OCI-LY1 (cell line): ENCODE measurements at regions not wholly inside any gene's neighbourhood (a gene's known extent, or its start where the extent isn't known, plus 50 kb on each side); places are given as distances from the start of the nearest gene placed in this dataset.

Experiments used
- H2AFZ ChIP-seq: fragments of 200-600 bp; sonication (generic), shearing (Covaris generic); 2 replicates; pipeline ENCODE4 v1.6.0; 2014; ENCODE audit warnings: antibody characterized with exemption, mild to moderate bottlenecking, low read length
- H3F3A ChIP-seq: fragments of 200-600 bp; sonication (generic), shearing (Covaris generic); 2 replicates; pipeline ENCODE4 v1.6.0; 2014; ENCODE audit warnings: mild to moderate bottlenecking, antibody characterized with exemption, low read length, moderate library complexity; ENCODE audit not compliant: insufficient read depth
- H3K27ac ChIP-seq: fragments of 200-600 bp; sonication (generic); 2 replicates; pipeline ENCODE4 v1.5.1; 2014; ENCODE audit warnings: low read length, mixed run types, mild to moderate bottlenecking, low read depth; ENCODE audit not compliant: poor library complexity, severe bottlenecking
- H3K27me3 ChIP-seq: fragments of 200-600 bp; sonication (generic); 2 replicates; pipeline ENCODE4 v1.6.0; 2014; ENCODE audit warnings: antibody characterized with exemption, mild to moderate bottlenecking, low read length, moderate library complexity; ENCODE audit not compliant: insufficient read depth
- H3K36me3 ChIP-seq: fragments of 200-600 bp; sonication (generic); 2 replicates; pipeline ENCODE4 v1.6.1; 2014; ENCODE audit warnings: mild to moderate bottlenecking, antibody characterized with exemption, low read length, moderate library complexity, mixed read lengths; ENCODE audit not compliant: insufficient read depth
- H3K4me1 ChIP-seq: fragments of 200-600 bp; sonication (generic); 2 replicates; pipeline ENCODE4 v1.5.1; 2014; ENCODE audit warnings: mild to moderate bottlenecking, low read length, moderate library complexity; ENCODE audit not compliant: insufficient read depth, severe bottlenecking
- H3K4me2 ChIP-seq: fragments of 200-600 bp; sonication (generic), shearing (Covaris generic); 2 replicates; pipeline ENCODE4 v1.6.1; 2014; ENCODE audit warnings: low read length
- H3K4me3 ChIP-seq: fragments of 200-600 bp; sonication (generic); 2 replicates; pipeline ENCODE4 v1.5.1; 2014; ENCODE audit warnings: low read length, low read depth, mild to moderate bottlenecking, mixed read lengths; ENCODE audit not compliant: poor library complexity, severe bottlenecking
- H3K79me2 ChIP-seq: fragments of 200-600 bp; shearing (Covaris generic); 2 replicates; pipeline ENCODE4 v1.6.1; 2016; ENCODE audit warnings: mixed run types, low read length, mixed read lengths; ENCODE audit not compliant: insufficient read depth
- H3K9ac ChIP-seq: fragments of 200-600 bp; sonication (generic), shearing (Covaris generic); 2 replicates; pipeline ENCODE4 v1.6.1; 2014; ENCODE audit warnings: mild to moderate bottlenecking, low read length, mixed read lengths
- H3K9me2 ChIP-seq: fragments of 200-600 bp; sonication (generic), shearing (Covaris generic); 2 replicates; pipeline ENCODE4 v1.6.1; 2014; ENCODE audit warnings: low read depth, mild to moderate bottlenecking, low read length, mixed read lengths
- H3K9me3 ChIP-seq: fragments of 200-600 bp; shearing (Covaris generic); 2 replicates; pipeline ENCODE4 v1.6.1; 2014; ENCODE audit warnings: low read length, mixed read lengths
- H4K20me1 ChIP-seq: fragments of 200-600 bp; sonication (generic), shearing (Covaris generic); 2 replicates; pipeline ENCODE4 v1.6.0; 2016; ENCODE audit warnings: mild to moderate bottlenecking, low read length; ENCODE audit not compliant: insufficient read depth
- EZH2 ChIP-seq: fragments of 200-600 bp; sonication (generic), shearing (Covaris generic); IDR thresholded peaks from 2 replicates; pipeline ENCODE4 v1.8.0; 2017; ENCODE audit warnings: borderline replicate concordance, mixed run types, mild to moderate bottlenecking, antibody characterized with exemption, low read length, moderate library complexity, mixed read lengths
- TF ChIP-seq, protein P1 (sequence below): fragments of 200-600 bp; sonication (generic), shearing (Covaris generic); IDR thresholded peaks from 2 replicates; pipeline ENCODE4 v1.5.1; 2017; ENCODE audit warnings: mild to moderate bottlenecking, antibody characterized with exemption, low read length, moderate library complexity, mixed read lengths

DNA sequence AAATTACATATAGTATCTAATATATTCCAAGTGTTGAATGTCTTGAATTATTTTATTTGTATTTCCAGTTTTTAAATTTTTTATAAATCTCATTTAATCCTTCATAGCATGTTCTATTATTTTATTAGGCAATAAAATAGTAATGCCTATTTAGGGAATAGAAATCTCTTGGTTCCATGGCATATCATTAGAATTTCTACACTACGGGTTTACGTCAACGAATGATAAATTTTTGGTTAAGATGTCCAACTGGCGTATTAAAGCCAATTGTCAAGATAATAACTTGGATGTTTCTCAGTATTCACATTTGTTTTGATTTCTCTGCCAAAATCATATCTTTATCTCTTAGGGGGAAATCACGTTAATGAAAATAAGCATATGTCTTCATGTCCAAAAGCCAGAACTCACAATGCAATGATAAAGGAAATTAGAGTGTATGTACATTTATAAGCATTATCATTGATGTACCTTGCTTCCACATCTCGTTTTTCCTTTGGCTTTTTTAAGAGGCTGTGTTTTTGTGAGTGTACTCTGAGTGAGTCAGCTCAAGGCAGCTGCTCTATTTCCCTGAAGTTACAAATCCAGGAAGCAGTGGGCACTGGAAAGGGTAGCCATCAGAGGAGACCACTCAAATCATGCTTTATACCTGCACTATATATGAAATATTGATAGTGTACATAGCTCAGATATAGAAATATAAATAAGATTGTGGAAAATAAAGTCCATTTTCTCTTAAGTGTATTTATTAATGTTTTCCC lies 115.8 kb upstream of the PDE1A start:
- no peak overlapping the region for H3K9ac ChIP-seq
- H3K9me2 ChIP-seq = no peaks in the 10 kb centered on the region
- no peak overlapping the region for H3K27ac ChIP-seq
- no peak overlapping the region for H3K4me2 ChIP-seq
- no peaks in the 10 kb centered on the region for H3F3A ChIP-seq
- H3K36me3 ChIP-seq = no peaks in the 10 kb centered on the region
- TF ChIP-seq EZH2 = no peak
- TF ChIP-seq, protein P1, sequence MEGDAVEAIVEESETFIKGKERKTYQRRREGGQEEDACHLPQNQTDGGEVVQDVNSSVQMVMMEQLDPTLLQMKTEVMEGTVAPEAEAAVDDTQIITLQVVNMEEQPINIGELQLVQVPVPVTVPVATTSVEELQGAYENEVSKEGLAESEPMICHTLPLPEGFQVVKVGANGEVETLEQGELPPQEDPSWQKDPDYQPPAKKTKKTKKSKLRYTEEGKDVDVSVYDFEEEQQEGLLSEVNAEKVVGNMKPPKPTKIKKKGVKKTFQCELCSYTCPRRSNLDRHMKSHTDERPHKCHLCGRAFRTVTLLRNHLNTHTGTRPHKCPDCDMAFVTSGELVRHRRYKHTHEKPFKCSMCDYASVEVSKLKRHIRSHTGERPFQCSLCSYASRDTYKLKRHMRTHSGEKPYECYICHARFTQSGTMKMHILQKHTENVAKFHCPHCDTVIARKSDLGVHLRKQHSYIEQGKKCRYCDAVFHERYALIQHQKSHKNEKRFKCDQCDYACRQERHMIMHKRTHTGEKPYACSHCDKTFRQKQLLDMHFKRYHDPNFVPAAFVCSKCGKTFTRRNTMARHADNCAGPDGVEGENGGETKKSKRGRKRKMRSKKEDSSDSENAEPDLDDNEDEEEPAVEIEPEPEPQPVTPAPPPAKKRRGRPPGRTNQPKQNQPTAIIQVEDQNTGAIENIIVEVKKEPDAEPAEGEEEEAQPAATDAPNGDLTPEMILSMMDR = no peak
- H3K9me3 ChIP-seq = no peaks in the 10 kb centered on the region
- H2AFZ ChIP-seq = no peak overlapping the region
- no peaks in the 10 kb centered on the region for H3K27me3 ChIP-seq
- H3K4me3 ChIP-seq = no peak overlapping the region
- no peaks in the 10 kb centered on the region for H4K20me1 ChIP-seq
- no peaks in the 10 kb centered on the region for H3K4me1 ChIP-seq
- H3K79me2 ChIP-seq = no peaks in the 10 kb centered on the region

DNA sequence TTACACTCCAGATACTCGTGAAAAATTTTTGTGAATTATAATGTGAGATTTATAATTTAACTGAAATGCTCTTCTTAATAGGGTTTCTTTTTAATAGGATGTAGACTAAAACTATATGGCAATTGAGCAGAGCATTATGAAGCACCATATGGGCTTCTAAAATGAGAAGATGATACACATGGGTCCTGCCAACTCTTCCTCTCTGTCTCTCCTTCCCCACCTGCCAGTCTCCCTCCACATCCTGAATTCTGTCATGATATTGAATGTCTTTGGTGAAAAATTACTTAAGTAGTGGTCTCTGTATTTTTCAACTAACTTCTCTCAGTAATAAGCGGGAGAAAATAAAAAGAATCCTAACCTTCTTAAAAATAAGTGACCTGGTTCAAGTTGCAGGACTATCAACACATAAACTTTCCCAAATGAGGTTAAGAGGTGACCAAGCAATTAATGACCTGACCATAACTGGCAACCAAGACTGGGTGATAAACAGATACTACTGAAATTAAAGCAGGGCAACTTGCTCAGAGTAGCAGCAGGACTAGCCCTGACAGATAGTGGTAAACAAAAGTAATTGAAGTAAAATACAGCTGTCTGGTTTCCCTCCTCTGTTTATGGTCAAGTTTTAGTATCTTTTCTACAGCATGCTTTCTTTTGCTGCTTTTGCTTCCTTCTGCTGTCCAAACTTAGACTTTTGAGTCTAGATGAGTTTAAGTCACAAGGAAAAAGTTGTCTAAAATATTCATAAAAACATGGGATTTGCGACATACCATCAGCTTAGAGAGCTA lies 117.1 kb upstream of the PDE1A start:
- no peak for TF ChIP-seq EZH2
- TF ChIP-seq, protein P1 = no peak
- no peaks in the 10 kb centered on the region for H3K9me2 ChIP-seq
- no peak overlapping the region for H3K4me2 ChIP-seq
- H3F3A ChIP-seq = no peaks in the 10 kb centered on the region
- no peaks in the 10 kb centered on the region for H3K9me3 ChIP-seq
- H2AFZ ChIP-seq = no peak overlapping the region
- no peaks in the 10 kb centered on the region for H3K36me3 ChIP-seq
- no peaks in the 10 kb centered on the region for H3K4me1 ChIP-seq
- H3K27me3 ChIP-seq = no peaks in the 10 kb centered on the region
- H3K79me2 ChIP-seq = no peaks in the 10 kb centered on the region
- no peak overlapping the region for H3K27ac ChIP-seq
- no peaks in the 10 kb centered on the region for H4K20me1 ChIP-seq
- H3K9ac ChIP-seq = no peak overlapping the region
- H3K4me3 ChIP-seq = no peak overlapping the region

DNA sequence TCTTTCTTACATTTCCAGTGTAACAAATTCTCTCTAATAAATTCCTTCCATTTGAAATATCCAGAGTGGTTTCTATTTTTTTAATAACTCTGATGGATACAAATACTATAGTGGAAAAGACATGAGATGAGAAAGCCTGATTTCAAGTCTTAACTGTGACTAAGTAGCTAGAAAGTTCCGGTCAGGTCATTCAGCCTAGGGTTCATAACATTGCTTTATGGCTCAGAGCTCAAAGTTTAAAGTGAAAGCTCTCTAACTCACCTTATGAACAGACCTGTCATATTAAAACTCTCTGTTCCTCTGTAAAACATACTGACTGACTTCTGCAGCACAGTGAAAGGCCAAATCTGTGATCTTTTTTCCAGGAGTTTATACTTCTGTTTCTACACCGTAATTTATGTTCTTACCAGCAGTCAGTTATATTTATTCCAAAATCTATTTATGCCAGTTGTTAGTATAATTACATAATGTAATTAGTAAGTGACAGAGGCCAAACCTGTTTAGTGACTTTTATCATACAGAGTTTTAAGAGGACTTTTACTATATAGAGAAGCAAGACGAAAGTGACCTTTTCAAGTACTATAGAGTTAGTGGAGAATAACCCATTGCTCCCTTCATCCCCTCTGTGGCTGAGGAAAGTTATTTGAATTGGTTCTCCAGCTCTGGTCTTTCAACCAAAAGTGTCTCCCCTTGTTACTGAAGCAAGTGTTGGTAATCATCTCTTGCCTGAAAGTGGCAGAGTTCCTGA lies 118.8 kb upstream of the PDE1A start:
- TF ChIP-seq EZH2 = no peak
- TF ChIP-seq, protein P1 = no peak
- Histone ChIP-seq H3K36me3 (no peaks in the 10 kb centered on the region), H3K79me2 (no peaks in the 10 kb centered on the region), H3K9me3 (no peaks in the 10 kb centered on the region), H2AFZ (no peak overlapping the region), H3K9ac (no peak overlapping the region), H3K4me1 (no peaks in the 10 kb centered on the region), H3K27ac (no peak overlapping the region), H3K4me2 (no peak overlapping the region), H3K4me3 (no peak overlapping the region), H3F3A (no peaks in the 10 kb centered on the region), H3K27me3 (no peaks in the 10 kb centered on the region), H3K9me2 (no peaks in the 10 kb centered on the region), H4K20me1 (no peaks in the 10 kb centered on the region)
